ENCODE measurements at regions not wholly inside any gene's neighbourhood (a gene's known extent, or its start where the extent isn't known, plus 50 kb on each side); places are given as distances from the start of the nearest gene placed in this dataset.

- Histone ChIP-seq H3K36me3 (ENCODE audit: insufficient read depth, low read length) (no peaks in the 10 kb centered on the region), H3K9me3 (ENCODE audit: low read length) (no peaks in the 10 kb centered on the region), H4K20me1 (ENCODE audit: insufficient read depth, low read depth, low read length) (no peaks in the 10 kb centered on the region), H3K4me3 (ENCODE audit: low read length) (no peak overlapping the region), H3K27ac (ENCODE audit: low read length) (no peak overlapping the region), H3K9ac (ENCODE audit: low read length) (no peak overlapping the region), H3K9me2 (replicated peaks; ENCODE audit: insufficient read depth, low read length) (no peaks in the 10 kb centered on the region), H3K4me2 (ENCODE audit: low read depth, low read length, poor library complexity, severe bottlenecking) (no peak overlapping the region), H3K27me3 (ENCODE audit: low read length) (no peaks in the 10 kb centered on the region), H2AFZ (ENCODE audit: low read length) (no peak overlapping the region), H3K79me2 (ENCODE audit: low read length) (no peaks in the 10 kb centered on the region), H3K4me1 (ENCODE audit: low read length) (no peaks in the 10 kb centered on the region)
- no peak for DNase-seq
These were observed 65.0 kb downstream of the CLDN34 start for GRCh38 chrX:10032147-10032546.

DNA sequence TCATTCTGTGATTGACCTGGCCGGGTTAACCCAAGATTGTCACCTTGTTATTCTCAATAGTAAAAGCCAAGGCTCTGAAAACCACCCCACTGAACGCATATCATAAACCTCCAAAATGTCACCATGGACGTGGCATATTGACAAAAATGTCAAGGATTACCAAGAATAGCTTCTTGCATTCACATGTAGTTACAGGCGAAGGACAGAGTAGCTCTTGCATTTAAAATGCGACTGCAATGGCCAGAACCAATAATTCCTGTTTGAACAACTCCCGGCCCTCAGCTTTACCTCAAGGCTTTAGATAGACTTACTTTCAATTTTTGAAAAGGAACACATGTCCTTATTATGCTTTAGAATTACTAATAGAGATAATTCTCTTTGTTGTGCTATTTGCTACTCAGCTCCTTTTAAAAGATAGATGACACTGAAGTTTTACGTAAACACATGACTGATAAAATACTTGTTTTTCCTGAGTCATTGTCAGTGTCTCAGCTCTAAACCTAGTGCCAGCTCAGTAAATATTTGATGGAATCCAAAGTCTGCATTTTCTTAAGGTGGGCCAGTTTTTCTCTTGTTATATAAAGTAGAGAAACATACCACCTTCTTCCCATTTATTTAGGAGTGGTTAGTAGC is 66.3 kb downstream of the CLDN34 start:
- H3K27ac ChIP-seq (ENCODE audit: low read length), result no peak overlapping the region
- H3K4me3 ChIP-seq (ENCODE audit: low read length), result no peak overlapping the region
- no peaks in the 10 kb centered on the region for H3K27me3 ChIP-seq (ENCODE audit: low read length)
- no peak overlapping the region for H3K9ac ChIP-seq (ENCODE audit: low read length)
- H3K9me3 ChIP-seq (ENCODE audit: low read length), result no peaks in the 10 kb centered on the region
- no peaks in the 10 kb centered on the region for H3K36me3 ChIP-seq (ENCODE audit: insufficient read depth, low read length)
- DNase-seq, result no peak
- no peak overlapping the region for H2AFZ ChIP-seq (ENCODE audit: low read length)
- H4K20me1 ChIP-seq (ENCODE audit: insufficient read depth, low read depth, low read length), result no peaks in the 10 kb centered on the region
- H3K79me2 ChIP-seq (ENCODE audit: low read length), result no peaks in the 10 kb centered on the region
- no peaks in the 10 kb centered on the region for H3K9me2 ChIP-seq (replicated peaks; ENCODE audit: insufficient read depth, low read length)
- H3K4me1 ChIP-seq (ENCODE audit: low read length), result no peaks in the 10 kb centered on the region
- no peak overlapping the region for H3K4me2 ChIP-seq (ENCODE audit: low read depth, low read length, poor library complexity, severe bottlenecking)

- Histone ChIP-seq H3K4me3 (ENCODE audit: low read length) (no peak overlapping the region), H3K27ac (ENCODE audit: low read length) (no peak overlapping the region), H2AFZ (ENCODE audit: low read length) (no peak overlapping the region), H3K9me3 (ENCODE audit: low read length) (no peaks in the 10 kb centered on the region), H3K9ac (ENCODE audit: low read length) (no peak overlapping the region), H3K27me3 (ENCODE audit: low read length) (no peaks in the 10 kb centered on the region), H3K36me3 (ENCODE audit: insufficient read depth, low read length) (no peaks in the 10 kb centered on the region), H3K4me1 (ENCODE audit: low read length) (no peaks in the 10 kb centered on the region), H3K9me2 (replicated peaks; ENCODE audit: insufficient read depth, low read length) (no peaks in the 10 kb centered on the region), H4K20me1 (ENCODE audit: insufficient read depth, low read depth, low read length) (no peaks in the 10 kb centered on the region), H3K4me2 (ENCODE audit: low read depth, low read length, poor library complexity, severe bottlenecking) (no peak overlapping the region), H3K79me2 (ENCODE audit: low read length) (no peaks in the 10 kb centered on the region)
- no peak for DNase-seq
These were observed 67.6 kb downstream of the CLDN34 start for GRCh38 chrX:10034740-10035260.

- Histone ChIP-seq H3K9ac (ENCODE audit: low read length) (no peak overlapping the region), H4K20me1 (ENCODE audit: insufficient read depth, low read depth, low read length) (no peaks in the 10 kb centered on the region), H3K27ac (ENCODE audit: low read length) (no peak overlapping the region)
These were observed 71.4 kb downstream of the CLDN34 start for GRCh38 chrX:10038585-10038984.

DNA sequence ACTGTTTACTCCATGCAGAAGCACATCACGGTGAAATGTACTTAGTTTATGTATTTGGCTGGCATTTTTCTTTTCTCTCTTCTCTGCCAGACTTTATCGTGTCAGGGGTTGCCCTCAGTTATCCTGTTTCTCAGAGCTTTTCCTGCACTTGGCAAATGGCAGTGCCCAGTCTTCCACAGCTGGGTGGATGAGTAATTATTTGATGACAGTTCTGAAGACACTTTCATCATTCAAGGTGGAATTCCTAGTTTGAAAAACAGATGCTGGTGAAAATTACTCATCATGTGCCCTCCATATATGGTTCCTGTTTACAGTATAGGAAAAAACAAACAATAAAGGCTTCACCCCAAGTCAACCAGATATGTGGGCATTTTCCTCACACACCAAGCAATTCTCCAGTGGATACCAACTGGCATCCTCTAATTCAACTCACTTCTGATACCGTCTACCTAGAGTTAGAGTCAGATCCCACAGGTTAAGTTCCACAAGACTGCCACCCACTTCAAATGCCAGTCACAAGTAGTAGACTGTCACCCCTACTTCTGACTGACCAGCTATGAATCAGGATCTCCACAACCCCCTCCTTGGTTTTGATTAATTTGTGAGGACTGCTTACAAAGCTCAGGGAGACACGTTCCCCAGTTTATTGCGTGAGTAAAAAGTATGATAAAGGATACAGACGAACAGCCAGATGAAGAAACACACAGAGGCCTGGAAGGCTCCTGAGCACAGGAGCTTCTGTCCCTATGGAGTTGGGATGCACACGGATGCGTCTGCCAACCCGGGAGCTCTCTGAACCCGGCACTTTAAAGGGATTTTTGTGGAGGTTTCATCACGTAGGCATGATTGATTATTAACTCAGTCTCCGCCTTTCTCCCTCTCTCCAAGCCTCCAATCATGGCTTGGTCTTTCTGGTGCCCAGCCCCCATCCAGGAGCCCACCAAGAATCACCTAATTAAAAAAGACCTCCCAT is 72.9 kb downstream of the CLDN34 start:
- Histone ChIP-seq H2AFZ (ENCODE audit: low read length) (no peak overlapping the region), H3K9me3 (ENCODE audit: low read length) (no peaks in the 10 kb centered on the region), H3K4me1 (ENCODE audit: low read length) (no peaks in the 10 kb centered on the region), H3K36me3 (ENCODE audit: insufficient read depth, low read length) (no peaks in the 10 kb centered on the region), H3K79me2 (ENCODE audit: low read length) (no peaks in the 10 kb centered on the region), H3K9me2 (replicated peaks; ENCODE audit: insufficient read depth, low read length) (no peaks in the 10 kb centered on the region), H3K9ac (ENCODE audit: low read length) (no peak overlapping the region), H3K4me3 (ENCODE audit: low read length) (no peak overlapping the region), H3K27me3 (ENCODE audit: low read length) (no peaks in the 10 kb centered on the region), H4K20me1 (ENCODE audit: insufficient read depth, low read depth, low read length) (no peaks in the 10 kb centered on the region), H3K4me2 (ENCODE audit: low read depth, low read length, poor library complexity, severe bottlenecking) (no peak overlapping the region), H3K27ac (ENCODE audit: low read length) (no peak overlapping the region)
- no peak for DNase-seq

More at GRCh38 chrX:10038585-10038984, 71.4 kb downstream of the CLDN34 start:
- no peaks in the 10 kb centered on the region for H3K9me2 ChIP-seq (replicated peaks; ENCODE audit: insufficient read depth, low read length)
- no peak overlapping the region for H2AFZ ChIP-seq (ENCODE audit: low read length)
- no peak overlapping the region for H3K4me3 ChIP-seq (ENCODE audit: low read length)
- no peak for DNase-seq
- no peaks in the 10 kb centered on the region for H3K79me2 ChIP-seq (ENCODE audit: low read length)
- no peaks in the 10 kb centered on the region for H3K9me3 ChIP-seq (ENCODE audit: low read length)
- H3K27me3 ChIP-seq (ENCODE audit: low read length), result no peaks in the 10 kb centered on the region
- H3K4me1 ChIP-seq (ENCODE audit: low read length), result no peaks in the 10 kb centered on the region
- no peak overlapping the region for H3K4me2 ChIP-seq (ENCODE audit: low read depth, low read length, poor library complexity, severe bottlenecking)
- H3K36me3 ChIP-seq (ENCODE audit: insufficient read depth, low read length), result no peaks in the 10 kb centered on the region

DNA sequence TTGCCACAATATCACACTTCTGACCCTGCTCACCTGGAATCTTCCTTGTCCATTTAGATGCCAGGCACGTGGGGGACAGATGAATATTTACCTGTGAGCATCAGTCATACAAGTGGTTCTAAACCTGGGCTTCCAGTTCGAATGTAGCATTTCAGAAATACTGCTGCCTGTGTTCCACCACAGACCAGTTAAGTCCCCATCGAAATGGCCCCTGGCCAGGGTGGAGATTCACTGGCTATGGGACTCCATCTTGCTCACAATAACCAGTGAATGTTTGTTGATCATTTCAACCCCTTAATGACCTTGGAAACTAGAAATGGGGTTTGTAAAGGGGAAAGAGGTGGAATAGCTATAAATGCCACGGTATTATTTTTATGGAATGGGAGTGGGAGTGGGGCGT is 73.8 kb downstream of the CLDN34 start:
- no peak for DNase-seq
- Histone ChIP-seq H3K4me2 (ENCODE audit: low read depth, low read length, poor library complexity, severe bottlenecking) (no peak overlapping the region), H4K20me1 (ENCODE audit: insufficient read depth, low read depth, low read length) (no peaks in the 10 kb centered on the region)

GRCh38 chrX:10041383-10041782 is 74.2 kb downstream of the CLDN34 start:
- no peak for DNase-seq
- H3K79me2 ChIP-seq (ENCODE audit: low read length), result no peaks in the 10 kb centered on the region

More for the DNA sequence above, 73.8 kb downstream of the CLDN34 start:
- H2AFZ ChIP-seq (ENCODE audit: low read length), result no peak overlapping the region
- H3K4me3 ChIP-seq (ENCODE audit: low read length), result no peak overlapping the region
- H3K27ac ChIP-seq (ENCODE audit: low read length), result no peak overlapping the region
- H3K9me2 ChIP-seq (replicated peaks; ENCODE audit: insufficient read depth, low read length), result no peaks in the 10 kb centered on the region
- H3K27me3 ChIP-seq (ENCODE audit: low read length), result no peaks in the 10 kb centered on the region
- no peaks in the 10 kb centered on the region for H3K79me2 ChIP-seq (ENCODE audit: low read length)
- no peaks in the 10 kb centered on the region for H3K4me1 ChIP-seq (ENCODE audit: low read length)
- no peaks in the 10 kb centered on the region for H3K36me3 ChIP-seq (ENCODE audit: insufficient read depth, low read length)
- H3K9me3 ChIP-seq (ENCODE audit: low read length), result no peaks in the 10 kb centered on the region
- H3K9ac ChIP-seq (ENCODE audit: low read length), result no peak overlapping the region

GRCh38 chrX:10042055-10042454 is 74.9 kb downstream of the CLDN34 start:
- no peak for DNase-seq
- Histone ChIP-seq H3K27ac (ENCODE audit: low read length) (no peak overlapping the region), H3K9me2 (replicated peaks; ENCODE audit: insufficient read depth, low read length) (no peaks in the 10 kb centered on the region), H4K20me1 (ENCODE audit: insufficient read depth, low read depth, low read length) (no peaks in the 10 kb centered on the region), H3K27me3 (ENCODE audit: low read length) (no peaks in the 10 kb centered on the region), H3K4me1 (ENCODE audit: low read length) (no peaks in the 10 kb centered on the region), H2AFZ (ENCODE audit: low read length) (no peak overlapping the region), H3K36me3 (ENCODE audit: insufficient read depth, low read length) (no peaks in the 10 kb centered on the region), H3K4me2 (ENCODE audit: low read depth, low read length, poor library complexity, severe bottlenecking) (no peak overlapping the region), H3K4me3 (ENCODE audit: low read length) (no peak overlapping the region), H3K9me3 (ENCODE audit: low read length) (no peaks in the 10 kb centered on the region), H3K79me2 (ENCODE audit: low read length) (no peaks in the 10 kb centered on the region), H3K9ac (ENCODE audit: low read length) (no peak overlapping the region)

More at GRCh38 chrX:10041383-10041782, 74.2 kb downstream of the CLDN34 start:
- Histone ChIP-seq H3K36me3 (ENCODE audit: insufficient read depth, low read length) (no peaks in the 10 kb centered on the region), H3K9me3 (ENCODE audit: low read length) (no peaks in the 10 kb centered on the region), H3K27me3 (ENCODE audit: low read length) (no peaks in the 10 kb centered on the region), H3K9me2 (replicated peaks; ENCODE audit: insufficient read depth, low read length) (no peaks in the 10 kb centered on the region), H3K9ac (ENCODE audit: low read length) (no peak overlapping the region), H3K4me1 (ENCODE audit: low read length) (no peaks in the 10 kb centered on the region), H3K4me2 (ENCODE audit: low read depth, low read length, poor library complexity, severe bottlenecking) (no peak overlapping the region), H2AFZ (ENCODE audit: low read length) (no peak overlapping the region), H3K4me3 (ENCODE audit: low read length) (no peak overlapping the region), H4K20me1 (ENCODE audit: insufficient read depth, low read depth, low read length) (no peaks in the 10 kb centered on the region), H3K27ac (ENCODE audit: low read length) (no peak overlapping the region)
